ENCODE measurements at regions not wholly inside any gene's neighbourhood (a gene's known extent, or its start where the extent isn't known, plus 50 kb on each side); places are given as distances from the start of the nearest gene placed in this dataset.
A peak's percentile ranks its signal among the peaks of the same experiment; 100 is the strongest.

- TF ChIP-seq REST (IDR thresholded peaks at IDR 0.05; ENCODE audit: unreplicated experiment) (no peak), NANOG (IDR thresholded peaks at IDR 0.05; ENCODE audit: borderline replicate concordance) (no peak), EZH2phosphoT487 (IDR thresholded peaks at IDR 0.05; ENCODE audit: unreplicated experiment) (no peak), EZH2 (IDR thresholded peaks at IDR 0.05; ENCODE audit: low read depth, unreplicated experiment) (no peak), STAT1 (IDR thresholded peaks at IDR 0.05; ENCODE audit: unreplicated experiment) (no peak), CTCF (conservative IDR thresholded peaks at IDR 0.05; ENCODE audit: low read depth in 2 of 2) (no peak)
- TF ChIP-seq, protein P1, sequence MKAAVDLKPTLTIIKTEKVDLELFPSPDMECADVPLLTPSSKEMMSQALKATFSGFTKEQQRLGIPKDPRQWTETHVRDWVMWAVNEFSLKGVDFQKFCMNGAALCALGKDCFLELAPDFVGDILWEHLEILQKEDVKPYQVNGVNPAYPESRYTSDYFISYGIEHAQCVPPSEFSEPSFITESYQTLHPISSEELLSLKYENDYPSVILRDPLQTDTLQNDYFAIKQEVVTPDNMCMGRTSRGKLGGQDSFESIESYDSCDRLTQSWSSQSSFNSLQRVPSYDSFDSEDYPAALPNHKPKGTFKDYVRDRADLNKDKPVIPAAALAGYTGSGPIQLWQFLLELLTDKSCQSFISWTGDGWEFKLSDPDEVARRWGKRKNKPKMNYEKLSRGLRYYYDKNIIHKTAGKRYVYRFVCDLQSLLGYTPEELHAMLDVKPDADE (IDR thresholded peaks at IDR 0.05), result no peak
Observed at GRCh38 chr4:162557516-162558106, 393.8 kb upstream of the FSTL5 start (continued).

GRCh38 chr4:162535121-162535520 is 371.3 kb upstream of the FSTL5 start:
- Mint-ChIP-seq H3K4me1 (no peaks in the 10 kb centered on the region), H3K27me3 (ENCODE audit: insufficient read depth, low read depth, poor library complexity) (peaks cover 8% of the 10 kb centered on the region), H3K4me3 (no peak overlapping the region), H3K27ac (no peak overlapping the region), H3K36me3 (ENCODE audit: low read depth) (no peaks in the 10 kb centered on the region), H3K9me3 (peaks cover 9% of the 10 kb centered on the region; the same call in 1 of the 3 replicates)
- Histone ChIP-seq H2AFZ (no peak overlapping the region), H3K4me1 (ENCODE audit: insufficient read depth) (no peaks in the 10 kb centered on the region), H3F3A (replicated peaks; ENCODE audit: low read depth) (no peaks in the 10 kb centered on the region), H3K36me3 (ENCODE audit: insufficient read depth) (no peaks in the 10 kb centered on the region), H3K9me2 (ENCODE audit: insufficient read depth) (peaks cover 13% of the 10 kb centered on the region), H3K4me2 (no peak overlapping the region), H3K27ac (ENCODE audit: low read depth) (no peak overlapping the region), H3K4me3 (no peak overlapping the region), H4K20me1 (replicated peaks; ENCODE audit: insufficient read depth) (no peaks in the 10 kb centered on the region), H3K79me2 (replicated peaks; ENCODE audit: insufficient read depth) (no peaks in the 10 kb centered on the region), H3K27me3 (ENCODE audit: insufficient read depth) (no peaks in the 10 kb centered on the region)
- no peak for DNase-seq (ENCODE audit: low spot score)
- TF ChIP-seq CTCF (conservative IDR thresholded peaks at IDR 0.05; ENCODE audit: low read depth in 2 of 2) (peak in 1 of 2 experiments; percentile 19; a peak in 1 of 4 replicates), NANOG (IDR thresholded peaks at IDR 0.05; ENCODE audit: borderline replicate concordance) (no peak)
- ATAC-seq, result no peak
